HG02623 (cell line): ENCODE measurements at regions not wholly inside any gene's neighbourhood (a gene's known extent, or its start where the extent isn't known, plus 50 kb on each side); places are given as distances from the start of the nearest gene placed in this dataset.
A peak's percentile ranks its signal among the peaks of the same experiment; 100 is the strongest.

Experiments used
- ATAC-seq: cut with Tn5 transposase; IDR thresholded peaks from one replicate; pipeline ENCODE4 v1.9.1; 2021; ENCODE audit warnings: moderate library complexity; ENCODE audit not compliant: unreplicated experiment

- ATAC-seq: no peak
Observed at GRCh38 chr7:18151422-18151821, 123.8 kb upstream of the PRPS1L1 start.

GRCh38 chr7:18153183-18153748 lies 125.6 kb upstream of the PRPS1L1 start:
- no peak for ATAC-seq

GRCh38 chr7:18154726-18155125 lies 127.1 kb upstream of the PRPS1L1 start:
- ATAC-seq: no peak

GRCh38 chr7:18157233-18157632 lies 129.6 kb upstream of the PRPS1L1 start:
- no peak for ATAC-seq

- no peak for ATAC-seq
Observed at GRCh38 chr7:18162657-18163056, 135.0 kb upstream of the PRPS1L1 start.

GRCh38 chr7:18163091-18163490 lies 135.4 kb upstream of the PRPS1L1 start:
- ATAC-seq: no peak

- no peak for ATAC-seq
Observed at GRCh38 chr7:18165166-18165565, 137.5 kb upstream of the PRPS1L1 start.

- no peak for ATAC-seq
Observed at GRCh38 chr7:18166002-18166401, 138.4 kb upstream of the PRPS1L1 start.

- ATAC-seq: no peak
Observed at GRCh38 chr7:18167815-18168214, 140.2 kb upstream of the PRPS1L1 start.

- ATAC-seq: no peak
Observed at GRCh38 chr7:18174996-18175395, 147.3 kb upstream of the PRPS1L1 start.

- no peak for ATAC-seq
Observed at GRCh38 chr7:18175801-18176450, 148.3 kb upstream of the PRPS1L1 start.

GRCh38 chr7:18177129-18177814 lies 149.6 kb upstream of the PRPS1L1 start:
- no peak for ATAC-seq

- peak; percentile 85 for ATAC-seq
Observed at GRCh38 chr7:18177815-18178660, 150.4 kb upstream of the PRPS1L1 start.

GRCh38 chr7:18179093-18179492 lies 151.4 kb upstream of the PRPS1L1 start:
- no peak for ATAC-seq

GRCh38 chr7:18180685-18181084 lies 153.0 kb upstream of the PRPS1L1 start:
- no peak for ATAC-seq

- ATAC-seq: no peak
Observed at GRCh38 chr7:18189500-18190126, 162.0 kb upstream of the PRPS1L1 start.

- ATAC-seq: no peak
Observed at GRCh38 chr7:18191341-18191740, 163.7 kb upstream of the PRPS1L1 start.

GRCh38 chr7:18191862-18192625 lies 164.4 kb upstream of the PRPS1L1 start:
- ATAC-seq: no peak

- no peak for ATAC-seq
Observed at GRCh38 chr7:18194616-18195015, 167.0 kb upstream of the PRPS1L1 start.

GRCh38 chr7:18196638-18197037 lies 169.0 kb upstream of the PRPS1L1 start:
- no peak for ATAC-seq
